AML-193 (cell line): ENCODE measurements at regions not wholly inside any gene's neighbourhood (a gene's known extent, or its start where the extent isn't known, plus 50 kb on each side); places are given as distances from the start of the nearest gene placed in this dataset.
"Not testable (repeated sequence)": the region's sequence is repeated elsewhere in the genome, so short reads cannot be mapped to it uniquely, and the experiment has no call there.

Experiments
- DNase-seq, 2 experiments: peaks; one replicate each; lab custom pipeline; 2025; lab: John Stamatoyannopoulos, UW

DNA sequence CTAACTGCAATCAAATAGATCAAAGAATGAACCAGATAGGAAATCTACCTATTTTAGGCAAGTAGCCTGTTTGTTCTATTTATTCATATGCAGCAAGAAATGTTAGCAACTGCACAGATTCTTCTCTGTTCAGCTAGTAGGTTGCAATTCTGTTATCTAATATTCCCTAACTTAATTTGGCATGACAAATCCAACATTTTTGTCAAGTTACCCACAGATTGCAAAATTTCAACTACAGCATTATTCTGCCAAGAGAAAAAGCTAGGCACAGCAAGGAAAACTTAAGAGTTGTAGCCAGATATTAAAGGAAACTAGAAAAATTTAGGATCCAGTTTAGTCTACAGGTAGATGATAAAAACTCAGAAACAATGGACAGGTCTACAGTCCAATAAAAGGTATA, 104.4 kb upstream of the SYNCRIP start:
- DNase-seq = no peak

DNA sequence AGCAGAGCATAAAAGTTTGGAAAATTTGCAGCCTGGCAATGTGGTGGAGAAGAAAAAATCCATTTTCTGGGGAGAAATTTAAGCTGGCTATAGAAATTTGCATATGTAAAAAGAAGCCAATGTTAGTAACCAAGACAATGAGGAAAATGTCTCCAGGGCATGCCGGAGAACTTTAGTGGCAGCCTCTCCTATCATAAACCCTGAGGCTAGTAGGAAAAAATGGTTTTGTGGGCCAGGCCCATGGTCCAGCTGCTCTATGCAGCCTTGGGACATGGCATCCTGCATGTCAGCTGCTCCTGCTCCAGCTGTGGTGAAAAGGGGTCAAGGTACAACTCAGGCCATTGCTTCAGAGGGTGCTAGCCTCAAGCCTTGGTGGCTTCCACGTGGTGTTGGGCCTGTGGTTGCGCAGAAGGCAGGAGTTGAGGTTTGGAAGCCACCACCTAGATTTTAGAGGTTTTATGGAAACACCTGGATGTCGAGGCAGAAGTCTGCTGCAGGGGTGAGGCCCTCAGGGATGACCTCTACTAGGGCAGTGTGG, 101.8 kb upstream of the SYNCRIP start:
- no peak for DNase-seq

DNA sequence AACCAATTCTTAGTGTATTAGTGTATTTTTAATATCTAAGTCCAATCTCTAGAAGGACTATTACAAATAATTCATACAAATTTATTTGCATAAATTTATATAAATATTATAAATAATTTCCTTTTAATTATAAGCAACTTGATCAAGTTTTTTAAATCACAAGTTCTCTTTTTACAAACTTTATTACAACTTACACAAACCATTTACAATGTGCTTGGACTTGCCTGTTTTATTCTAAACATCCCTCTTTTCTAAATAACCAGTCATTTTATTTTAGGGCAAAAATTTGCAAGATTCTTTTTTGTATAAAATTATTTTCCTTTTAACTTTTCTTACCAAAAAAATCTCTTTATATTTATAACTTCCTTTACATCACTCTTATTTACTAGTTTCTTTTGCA, 83.5 kb upstream of the SYNCRIP start:
- DNase-seq = no peak

DNA sequence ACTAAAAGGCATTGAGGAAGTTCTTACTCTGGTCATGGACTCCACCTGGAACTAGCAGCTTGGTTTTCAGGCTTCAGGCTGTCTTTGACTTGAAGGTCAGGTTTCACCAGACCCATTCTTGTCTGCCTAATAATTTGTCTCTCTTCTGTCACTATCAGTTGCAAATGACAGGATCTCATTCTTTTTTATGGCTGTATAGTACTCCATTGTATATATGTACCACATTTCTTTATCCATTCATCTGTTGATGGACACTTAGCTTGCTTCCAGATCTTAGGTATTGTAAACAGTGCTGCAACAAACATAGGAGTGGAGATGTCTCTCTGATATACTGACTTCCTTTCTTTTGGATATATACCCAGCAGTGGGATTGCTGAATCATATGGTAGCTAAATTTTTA, 73.1 kb upstream of the SYNCRIP start:
- DNase-seq = no peak

DNA sequence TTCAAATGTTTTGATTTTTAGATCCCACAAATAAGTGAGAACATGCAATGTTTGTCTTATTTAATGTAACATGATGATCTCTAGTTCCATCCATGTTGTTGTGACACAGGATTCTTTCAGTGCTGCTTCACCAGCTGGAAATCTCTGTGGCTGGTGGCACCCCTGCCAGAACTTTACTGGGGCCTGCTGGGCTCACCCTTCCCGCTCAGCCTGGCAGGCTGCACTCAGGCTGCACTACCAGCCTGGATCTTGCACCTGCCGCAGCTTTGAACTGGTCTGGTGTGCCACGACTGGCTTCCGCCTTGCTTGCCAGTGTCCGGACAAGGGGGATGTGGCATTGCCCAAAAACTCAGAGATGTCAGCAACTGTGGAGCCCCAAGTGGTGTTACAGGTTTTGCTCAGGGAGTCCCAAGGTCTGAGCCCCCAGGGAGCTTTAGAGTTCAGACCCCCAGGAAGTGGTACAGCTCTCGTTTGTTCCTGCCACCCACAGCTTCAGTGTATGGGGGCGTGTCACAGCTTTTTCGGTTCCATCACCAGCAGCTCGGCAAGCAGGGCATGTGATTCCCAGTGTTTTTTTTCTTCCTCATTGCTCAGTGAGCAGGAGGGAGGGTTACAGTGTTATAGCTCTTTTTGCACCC, 72.3 kb upstream of the SYNCRIP start:
- no peak for DNase-seq

DNA sequence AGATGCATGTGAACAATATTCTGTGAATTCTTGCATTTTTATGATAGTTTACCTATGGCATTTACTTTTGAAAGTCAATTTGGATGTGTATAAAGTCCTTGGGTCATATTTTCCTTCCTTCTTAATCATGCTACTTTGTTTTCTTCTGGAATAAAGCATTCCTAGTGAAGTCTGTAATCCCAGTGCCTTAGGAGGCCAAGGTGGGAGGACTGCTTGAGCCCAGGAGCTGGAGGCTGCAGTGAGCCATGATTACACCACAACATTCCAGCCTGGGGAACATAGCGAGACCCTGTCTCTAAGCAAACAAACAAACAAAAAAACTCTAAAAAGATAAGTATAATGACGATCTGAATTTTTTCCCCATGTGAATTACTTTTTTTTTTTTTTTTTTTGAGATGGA, 69.7 kb upstream of the SYNCRIP start:
- no peak for DNase-seq

DNA sequence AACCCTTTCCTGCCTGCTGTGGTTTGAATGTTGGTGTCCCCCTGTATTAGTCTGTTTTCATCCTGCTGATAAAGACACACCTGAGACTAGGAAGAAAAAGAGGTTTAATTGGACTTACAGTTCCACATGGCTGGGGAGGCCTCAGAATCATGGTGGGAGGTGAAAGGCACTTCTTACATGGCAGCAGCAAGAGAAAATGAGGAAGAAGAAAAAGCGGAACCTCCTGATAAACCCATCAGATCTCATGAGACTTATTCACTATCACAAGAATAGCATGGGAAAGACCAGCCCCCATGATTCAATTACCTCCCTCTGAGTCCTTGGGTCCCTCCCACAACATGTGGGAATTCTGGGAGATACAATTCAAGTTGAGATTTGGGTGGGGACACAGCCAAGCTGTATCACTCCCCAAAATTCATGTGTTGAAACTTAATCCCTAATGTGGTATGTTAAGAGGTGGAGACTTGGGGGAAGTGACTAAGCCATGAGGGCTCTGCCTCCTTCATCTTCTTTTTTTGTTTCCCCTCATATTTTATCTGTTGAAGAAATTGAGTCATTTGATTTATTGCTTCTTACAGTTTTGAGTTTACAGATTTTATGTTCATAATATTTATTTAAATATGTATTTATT, 64.9 kb upstream of the SYNCRIP start:
- not testable (repeated sequence) for DNase-seq

DNA sequence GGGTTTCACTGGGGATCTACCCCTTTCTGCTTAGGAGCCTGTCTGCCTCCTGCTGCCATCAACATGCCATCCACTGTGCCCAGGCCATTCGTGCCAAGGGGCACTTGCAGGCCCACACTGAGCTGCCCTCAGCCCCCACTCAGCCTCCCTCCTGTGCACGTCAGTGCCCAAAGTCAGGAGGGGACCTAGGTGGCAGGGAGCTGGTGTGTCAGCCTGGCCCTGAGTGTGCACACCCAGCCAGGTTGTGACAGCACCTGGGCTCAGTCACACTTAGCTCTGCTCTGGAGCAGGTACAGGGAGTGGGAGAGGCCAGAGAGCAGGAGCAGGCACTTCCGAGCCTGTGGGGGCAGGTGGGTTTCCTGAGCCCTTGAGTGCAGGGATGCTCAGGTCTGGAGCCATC, 63.6 kb upstream of the SYNCRIP start:
- DNase-seq = no peak

DNA sequence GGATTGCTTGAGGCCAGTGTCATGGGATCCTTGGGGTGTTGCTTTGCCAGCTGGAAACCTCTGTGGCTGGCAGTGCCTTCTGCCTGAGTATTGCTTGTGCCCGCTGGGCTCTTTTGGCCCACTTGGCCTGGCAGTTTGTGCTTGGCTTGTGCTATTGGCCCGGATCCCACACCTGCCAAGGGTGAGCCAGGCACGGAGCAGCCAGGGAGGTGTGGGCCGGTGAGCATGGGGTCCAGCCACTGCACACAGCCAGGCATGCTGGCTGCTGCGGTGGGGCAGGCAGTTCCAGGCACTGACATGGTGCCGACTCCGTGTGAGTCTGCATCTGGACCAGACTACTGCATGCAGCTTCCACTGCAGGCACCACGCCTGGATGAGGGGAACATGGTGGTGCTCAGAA, 62.5 kb upstream of the SYNCRIP start:
- DNase-seq = no peak

DNA sequence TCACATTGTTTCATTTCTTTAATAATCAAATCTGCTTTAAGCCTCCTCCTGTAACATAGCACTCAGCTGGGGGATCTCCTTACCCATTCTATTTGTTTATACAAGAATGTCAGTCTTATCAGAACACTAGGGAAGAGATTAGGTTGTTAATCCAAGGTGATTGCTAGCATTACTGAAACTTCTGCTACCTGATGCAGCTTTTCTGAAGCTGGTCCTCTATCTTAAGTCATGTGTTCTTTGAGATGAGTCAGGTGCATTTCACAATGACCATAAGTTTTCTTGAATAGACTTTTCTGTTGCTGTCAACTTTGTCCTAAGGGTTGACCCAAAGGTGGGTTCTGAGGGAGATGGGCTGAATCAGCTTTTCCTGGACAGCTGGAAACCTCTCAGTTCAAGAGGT, 60.7 kb upstream of the SYNCRIP start:
- no peak for DNase-seq
